GM23338 (cell line): ENCODE measurements at regions not wholly inside any gene's neighbourhood (a gene's known extent, or its start where the extent isn't known, plus 50 kb on each side); places are given as distances from the start of the nearest gene placed in this dataset.

Source experiments
- ATAC-seq: fragments of 200-7000 bp; cut with Tn5 transposase; 3 replicates; pipeline ENCODE4 v1.9.1; 2020
- DNase-seq: peaks from one replicate; pipeline ENCODE4 v3.0.0-alpha.2; 2015; ENCODE audit warnings: low spot score
- H2AFZ ChIP-seq: fragments of 200-600 bp; sonication (generic); 2 replicates; pipeline ENCODE4 v1.8.0; 2016; ENCODE audit warnings: antibody characterized with exemption, mild to moderate bottlenecking, moderate library complexity
- H3F3A ChIP-seq: fragments of 200-600 bp; sonication (generic); replicated peaks from 2 replicates; pipeline ENCODE4 v1.8.0; 2017; ENCODE audit warnings: antibody characterized with exemption, mixed run types, low read depth
- H3K27ac ChIP-seq: fragments of 200-600 bp; sonication (generic); 2 replicates; pipeline ENCODE4 v1.6.1; 2016; ENCODE audit warnings: low read depth
- H3K27me3 ChIP-seq: fragments of 200-600 bp; sonication (generic); 2 replicates; pipeline ENCODE4 v1.8.0; 2016; ENCODE audit warnings: mild to moderate bottlenecking, mixed run types, moderate library complexity; ENCODE audit not compliant: insufficient read depth
- H3K36me3 ChIP-seq: fragments of 200-600 bp; sonication (generic); 2 replicates; pipeline ENCODE4 v1.8.0; 2016; ENCODE audit warnings: mild to moderate bottlenecking; ENCODE audit not compliant: insufficient read depth
- H3K4me1 ChIP-seq: fragments of 200-600 bp; sonication (generic); 2 replicates; pipeline ENCODE4 v1.8.0; 2016; ENCODE audit warnings: mild to moderate bottlenecking, moderate library complexity; ENCODE audit not compliant: insufficient read depth
- H3K4me2 ChIP-seq: fragments of 200-600 bp; sonication (generic); 2 replicates; pipeline ENCODE4 v1.7.1; 2017; ENCODE audit warnings: mixed run types
- H3K4me3 ChIP-seq: fragments of 200-600 bp; sonication (generic); 2 replicates; pipeline ENCODE4 v1.6.1; 2016; ENCODE audit warnings: mixed run types
- H3K79me2 ChIP-seq: fragments of 200-600 bp; sonication (generic); replicated peaks from 2 replicates; pipeline ENCODE4 v1.8.0; 2017; ENCODE audit warnings: mild to moderate bottlenecking; ENCODE audit not compliant: insufficient read depth
- H3K9me2 ChIP-seq: fragments of 200-600 bp; sonication (generic); 2 replicates; pipeline ENCODE4 v1.8.0; 2017; ENCODE audit not compliant: insufficient read depth
- H4K20me1 ChIP-seq: fragments of 200-600 bp; sonication (generic); replicated peaks from 2 replicates; pipeline ENCODE4 v1.8.0; 2017; ENCODE audit warnings: mild to moderate bottlenecking; ENCODE audit not compliant: insufficient read depth
- H3K27ac Mint-ChIP-seq: 2 replicates; pipeline ENCODE4 v1.8.0; 2020; ENCODE audit warnings: inconsistent platforms, mild to moderate bottlenecking, moderate library complexity, mixed read lengths
- H3K27me3 Mint-ChIP-seq: 3 replicates; pipeline ENCODE4 v1.8.0; 2022; ENCODE audit warnings: low read depth, mild to moderate bottlenecking, moderate library complexity, mixed read lengths, inconsistent platforms; ENCODE audit not compliant: insufficient read depth, poor library complexity
- H3K36me3 Mint-ChIP-seq: 3 replicates; pipeline ENCODE4 v1.8.0; 2021; ENCODE audit warnings: low read depth, mild to moderate bottlenecking, inconsistent platforms, moderate library complexity, mixed read lengths
- H3K4me1 Mint-ChIP-seq: 3 replicates; pipeline ENCODE4 v1.8.0; 2020; ENCODE audit warnings: mild to moderate bottlenecking, inconsistent platforms, mixed read lengths
- H3K4me3 Mint-ChIP-seq: 3 replicates; pipeline ENCODE4 v1.8.0; 2021; ENCODE audit warnings: moderate library complexity, mild to moderate bottlenecking, inconsistent platforms, mixed read lengths
- H3K9me3 Mint-ChIP-seq: 3 replicates; pipeline ENCODE4 v1.8.0; 2020; ENCODE audit warnings: moderate library complexity, mild to moderate bottlenecking, inconsistent platforms, mixed read lengths
- CREB1 ChIP-seq: fragments of 250-450 bp; sonication (Bioruptor Pico); IDR thresholded peaks from 2 replicates; pipeline ENCODE4 v1.5.0; 2020; ENCODE audit warnings: low read depth, mild to moderate bottlenecking, moderate library complexity
- ETS1 ChIP-seq: IDR thresholded peaks from 2 replicates; pipeline ENCODE4 v1.6.1; 2016; ENCODE audit warnings: antibody characterized with exemption
- EZH2 ChIP-seq: fragments of 200-600 bp; sonication (generic); IDR thresholded peaks from one replicate; pipeline ENCODE4 v1.8.0; 2017; ENCODE audit warnings: antibody characterized with exemption, mild to moderate bottlenecking, low read depth; ENCODE audit not compliant: unreplicated experiment
- EZH2phosphoT487 ChIP-seq: fragments of 200-600 bp; sonication (generic); IDR thresholded peaks from one replicate; pipeline ENCODE4 v1.8.1; 2018; ENCODE audit warnings: antibody characterized with exemption; ENCODE audit not compliant: unreplicated experiment
- JUNB ChIP-seq: IDR thresholded peaks from one replicate; pipeline ENCODE4 v1.6.1; 2016; ENCODE audit warnings: antibody characterized with exemption; ENCODE audit not compliant: unreplicated experiment
- NANOG ChIP-seq: IDR thresholded peaks from 2 replicates; pipeline ENCODE4 v1.6.1; 2016; ENCODE audit warnings: antibody characterized with exemption, borderline replicate concordance
- POLR2AphosphoS5 ChIP-seq: IDR thresholded peaks from 2 replicates; pipeline ENCODE4 v1.6.1; 2016; ENCODE audit warnings: antibody characterized with exemption, low read depth
- STAT1 ChIP-seq: IDR thresholded peaks from one replicate; pipeline ENCODE4 v1.6.1; 2016; ENCODE audit warnings: antibody characterized with exemption; ENCODE audit not compliant: unreplicated experiment
- ZNF114 ChIP-seq: fragments of 250-450 bp; sonication (Bioruptor Pico); IDR thresholded peaks from 2 replicates; pipeline ENCODE4 v1.5.0; 2020; ENCODE audit warnings: mild to moderate bottlenecking, moderate library complexity
- ZNF331 ChIP-seq: fragments of 250-450 bp; sonication (Bioruptor Pico); IDR thresholded peaks from 2 replicates; pipeline ENCODE4 v1.5.0; 2020; ENCODE audit warnings: low read depth, mild to moderate bottlenecking, moderate library complexity
- TF ChIP-seq, protein P1 (sequence below), 2 experiments: fragments of 200-600 bp in 1 of 2; sonication (generic) in 1 of 2; conservative IDR thresholded peaks; 2 replicates each; pipeline versions ENCODE4 v1.5.1 to v1.6.1; 2016 to 2017; ENCODE audit warnings: antibody characterized with exemption in 2 of 2, low read depth in 2 of 2, mild to moderate bottlenecking in 2 of 2, moderate library complexity in 1 of 2
- TF ChIP-seq, protein P2 (sequence below): IDR thresholded peaks from one replicate; pipeline ENCODE4 v1.6.1; 2018; ENCODE audit warnings: antibody characterized with exemption; ENCODE audit not compliant: unreplicated experiment
- TF ChIP-seq, protein P3 (sequence below): fragments of 250-450 bp; sonication (Bioruptor Pico); IDR thresholded peaks from 2 replicates; pipeline ENCODE4 v1.5.0; 2020; ENCODE audit warnings: mild to moderate bottlenecking, moderate library complexity

GRCh38 chr10:3886191-3886590 lies 101.2 kb upstream of the KLF6 start:
- no peaks in the 10 kb centered on the region for H3K27me3 ChIP-seq
- H3K79me2 ChIP-seq = no peaks in the 10 kb centered on the region
- peak; percentile 76 for ATAC-seq
- peaks cover 38% of the 10 kb centered on the region for H3K4me1 Mint-ChIP-seq
- H3F3A ChIP-seq = no peaks in the 10 kb centered on the region
- H3K4me2 ChIP-seq = no peak overlapping the region
- DNase-seq = peak; percentile 71
- peaks cover 7% of the 10 kb centered on the region; the same call in 2 of the 3 replicates for H3K36me3 Mint-ChIP-seq
- no peaks in the 10 kb centered on the region for H3K36me3 ChIP-seq
- H3K9me3 Mint-ChIP-seq = peaks cover 5% of the 10 kb centered on the region; the same call in 2 of the 3 replicates
- peaks cover 14% of the 10 kb centered on the region for H3K4me1 ChIP-seq
- H3K4me3 Mint-ChIP-seq = no peak overlapping the region
- no peak overlapping the region for H3K27ac ChIP-seq
- TF ChIP-seq ZNF331 (CRISPR knock-in tag) (no peak), EZH2 (no peak), STAT1 (no peak), CREB1 (CRISPR knock-in tag) (no peak), ZNF114 (CRISPR knock-in tag) (no peak), POLR2AphosphoS5 (no peak), ETS1 (no peak), JUNB (no peak), EZH2phosphoT487 (no peak), NANOG (no peak)
- TF ChIP-seq, protein P1, sequence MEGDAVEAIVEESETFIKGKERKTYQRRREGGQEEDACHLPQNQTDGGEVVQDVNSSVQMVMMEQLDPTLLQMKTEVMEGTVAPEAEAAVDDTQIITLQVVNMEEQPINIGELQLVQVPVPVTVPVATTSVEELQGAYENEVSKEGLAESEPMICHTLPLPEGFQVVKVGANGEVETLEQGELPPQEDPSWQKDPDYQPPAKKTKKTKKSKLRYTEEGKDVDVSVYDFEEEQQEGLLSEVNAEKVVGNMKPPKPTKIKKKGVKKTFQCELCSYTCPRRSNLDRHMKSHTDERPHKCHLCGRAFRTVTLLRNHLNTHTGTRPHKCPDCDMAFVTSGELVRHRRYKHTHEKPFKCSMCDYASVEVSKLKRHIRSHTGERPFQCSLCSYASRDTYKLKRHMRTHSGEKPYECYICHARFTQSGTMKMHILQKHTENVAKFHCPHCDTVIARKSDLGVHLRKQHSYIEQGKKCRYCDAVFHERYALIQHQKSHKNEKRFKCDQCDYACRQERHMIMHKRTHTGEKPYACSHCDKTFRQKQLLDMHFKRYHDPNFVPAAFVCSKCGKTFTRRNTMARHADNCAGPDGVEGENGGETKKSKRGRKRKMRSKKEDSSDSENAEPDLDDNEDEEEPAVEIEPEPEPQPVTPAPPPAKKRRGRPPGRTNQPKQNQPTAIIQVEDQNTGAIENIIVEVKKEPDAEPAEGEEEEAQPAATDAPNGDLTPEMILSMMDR (conservative IDR thresholded peaks at IDR 0.05; ENCODE audit: low read depth in 2 of 2) = no peak
- TF ChIP-seq, protein P2, sequence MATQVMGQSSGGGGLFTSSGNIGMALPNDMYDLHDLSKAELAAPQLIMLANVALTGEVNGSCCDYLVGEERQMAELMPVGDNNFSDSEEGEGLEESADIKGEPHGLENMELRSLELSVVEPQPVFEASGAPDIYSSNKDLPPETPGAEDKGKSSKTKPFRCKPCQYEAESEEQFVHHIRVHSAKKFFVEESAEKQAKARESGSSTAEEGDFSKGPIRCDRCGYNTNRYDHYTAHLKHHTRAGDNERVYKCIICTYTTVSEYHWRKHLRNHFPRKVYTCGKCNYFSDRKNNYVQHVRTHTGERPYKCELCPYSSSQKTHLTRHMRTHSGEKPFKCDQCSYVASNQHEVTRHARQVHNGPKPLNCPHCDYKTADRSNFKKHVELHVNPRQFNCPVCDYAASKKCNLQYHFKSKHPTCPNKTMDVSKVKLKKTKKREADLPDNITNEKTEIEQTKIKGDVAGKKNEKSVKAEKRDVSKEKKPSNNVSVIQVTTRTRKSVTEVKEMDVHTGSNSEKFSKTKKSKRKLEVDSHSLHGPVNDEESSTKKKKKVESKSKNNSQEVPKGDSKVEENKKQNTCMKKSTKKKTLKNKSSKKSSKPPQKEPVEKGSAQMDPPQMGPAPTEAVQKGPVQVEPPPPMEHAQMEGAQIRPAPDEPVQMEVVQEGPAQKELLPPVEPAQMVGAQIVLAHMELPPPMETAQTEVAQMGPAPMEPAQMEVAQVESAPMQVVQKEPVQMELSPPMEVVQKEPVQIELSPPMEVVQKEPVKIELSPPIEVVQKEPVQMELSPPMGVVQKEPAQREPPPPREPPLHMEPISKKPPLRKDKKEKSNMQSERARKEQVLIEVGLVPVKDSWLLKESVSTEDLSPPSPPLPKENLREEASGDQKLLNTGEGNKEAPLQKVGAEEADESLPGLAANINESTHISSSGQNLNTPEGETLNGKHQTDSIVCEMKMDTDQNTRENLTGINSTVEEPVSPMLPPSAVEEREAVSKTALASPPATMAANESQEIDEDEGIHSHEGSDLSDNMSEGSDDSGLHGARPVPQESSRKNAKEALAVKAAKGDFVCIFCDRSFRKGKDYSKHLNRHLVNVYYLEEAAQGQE = no peak
- TF ChIP-seq, protein P3, sequence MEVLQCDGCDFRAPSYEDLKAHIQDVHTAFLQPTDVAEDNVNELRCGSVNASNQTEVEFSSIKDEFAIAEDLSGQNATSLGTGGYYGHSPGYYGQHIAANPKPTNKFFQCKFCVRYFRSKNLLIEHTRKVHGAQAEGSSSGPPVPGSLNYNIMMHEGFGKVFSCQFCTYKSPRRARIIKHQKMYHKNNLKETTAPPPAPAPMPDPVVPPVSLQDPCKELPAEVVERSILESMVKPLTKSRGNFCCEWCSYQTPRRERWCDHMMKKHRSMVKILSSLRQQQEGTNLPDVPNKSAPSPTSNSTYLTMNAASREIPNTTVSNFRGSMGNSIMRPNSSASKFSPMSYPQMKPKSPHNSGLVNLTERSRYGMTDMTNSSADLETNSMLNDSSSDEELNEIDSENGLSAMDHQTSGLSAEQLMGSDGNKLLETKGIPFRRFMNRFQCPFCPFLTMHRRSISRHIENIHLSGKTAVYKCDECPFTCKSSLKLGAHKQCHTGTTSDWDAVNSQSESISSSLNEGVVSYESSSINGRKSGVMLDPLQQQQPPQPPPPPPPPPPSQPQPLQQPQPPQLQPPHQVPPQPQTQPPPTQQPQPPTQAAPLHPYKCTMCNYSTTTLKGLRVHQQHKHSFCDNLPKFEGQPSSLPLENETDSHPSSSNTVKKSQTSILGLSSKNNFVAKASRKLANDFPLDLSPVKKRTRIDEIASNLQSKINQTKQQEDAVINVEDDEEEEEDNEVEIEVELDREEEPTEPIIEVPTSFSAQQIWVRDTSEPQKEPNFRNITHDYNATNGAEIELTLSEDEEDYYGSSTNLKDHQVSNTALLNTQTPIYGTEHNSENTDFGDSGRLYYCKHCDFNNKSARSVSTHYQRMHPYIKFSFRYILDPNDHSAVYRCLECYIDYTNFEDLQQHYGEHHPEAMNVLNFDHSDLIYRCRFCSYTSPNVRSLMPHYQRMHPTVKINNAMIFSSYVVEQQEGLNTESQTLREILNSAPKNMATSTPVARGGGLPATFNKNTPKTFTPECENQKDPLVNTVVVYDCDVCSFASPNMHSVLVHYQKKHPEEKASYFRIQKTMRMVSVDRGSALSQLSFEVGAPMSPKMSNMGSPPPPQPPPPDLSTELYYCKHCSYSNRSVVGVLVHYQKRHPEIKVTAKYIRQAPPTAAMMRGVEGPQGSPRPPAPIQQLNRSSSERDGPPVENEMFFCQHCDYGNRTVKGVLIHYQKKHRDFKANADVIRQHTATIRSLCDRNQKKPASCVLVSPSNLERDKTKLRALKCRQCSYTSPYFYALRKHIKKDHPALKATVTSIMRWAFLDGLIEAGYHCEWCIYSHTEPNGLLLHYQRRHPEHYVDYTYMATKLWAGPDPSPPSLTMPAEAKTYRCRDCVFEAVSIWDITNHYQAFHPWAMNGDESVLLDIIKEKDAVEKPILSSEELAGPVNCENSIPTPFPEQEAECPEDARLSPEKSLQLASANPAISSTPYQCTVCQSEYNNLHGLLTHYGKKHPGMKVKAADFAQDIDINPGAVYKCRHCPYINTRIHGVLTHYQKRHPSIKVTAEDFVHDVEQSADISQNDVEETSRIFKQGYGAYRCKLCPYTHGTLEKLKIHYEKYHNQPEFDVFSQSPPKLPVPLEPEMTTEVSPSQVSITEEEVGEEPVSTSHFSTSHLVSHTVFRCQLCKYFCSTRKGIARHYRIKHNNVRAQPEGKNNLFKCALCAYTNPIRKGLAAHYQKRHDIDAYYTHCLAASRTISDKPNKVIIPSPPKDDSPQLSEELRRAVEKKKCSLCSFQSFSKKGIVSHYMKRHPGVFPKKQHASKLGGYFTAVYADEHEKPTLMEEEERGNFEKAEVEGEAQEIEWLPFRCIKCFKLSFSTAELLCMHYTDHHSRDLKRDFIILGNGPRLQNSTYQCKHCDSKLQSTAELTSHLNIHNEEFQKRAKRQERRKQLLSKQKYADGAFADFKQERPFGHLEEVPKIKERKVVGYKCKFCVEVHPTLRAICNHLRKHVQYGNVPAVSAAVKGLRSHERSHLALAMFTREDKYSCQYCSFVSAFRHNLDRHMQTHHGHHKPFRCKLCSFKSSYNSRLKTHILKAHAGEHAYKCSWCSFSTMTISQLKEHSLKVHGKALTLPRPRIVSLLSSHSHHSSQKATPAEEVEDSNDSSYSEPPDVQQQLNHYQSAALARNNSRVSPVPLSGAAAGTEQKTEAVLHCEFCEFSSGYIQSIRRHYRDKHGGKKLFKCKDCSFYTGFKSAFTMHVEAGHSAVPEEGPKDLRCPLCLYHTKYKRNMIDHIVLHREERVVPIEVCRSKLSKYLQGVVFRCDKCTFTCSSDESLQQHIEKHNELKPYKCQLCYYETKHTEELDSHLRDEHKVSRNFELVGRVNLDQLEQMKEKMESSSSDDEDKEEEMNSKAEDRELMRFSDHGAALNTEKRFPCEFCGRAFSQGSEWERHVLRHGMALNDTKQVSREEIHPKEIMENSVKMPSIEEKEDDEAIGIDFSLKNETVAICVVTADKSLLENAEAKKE = no peak
- H3K27me3 Mint-ChIP-seq = peaks cover 9% of the 10 kb centered on the region
- H3K9me2 ChIP-seq = 0 out of 2 replicates have a peak, but pooled peaks cover 10% of the 10 kb centered on the region
- no peaks in the 10 kb centered on the region for H4K20me1 ChIP-seq
- no peak overlapping the region for H3K27ac Mint-ChIP-seq
- no peak overlapping the region for H2AFZ ChIP-seq
- H3K4me3 ChIP-seq = no peak overlapping the region
